NCI-H748 (cell line): ENCODE measurements at regions not wholly inside any gene's neighbourhood (a gene's known extent, or its start where the extent isn't known, plus 50 kb on each side); places are given as distances from the start of the nearest gene placed in this dataset.
A peak's percentile ranks its signal among the peaks of the same experiment; 100 is the strongest.

Experiments
- DNase-seq: peaks from one replicate; lab custom pipeline; 2025; ENCODE audit not compliant: unreplicated experiment; lab: John Stamatoyannopoulos, UW

GRCh38 chr4:11271263-11271662 is 157.4 kb downstream of the HS3ST1 start:
- no peak for DNase-seq

DNA sequence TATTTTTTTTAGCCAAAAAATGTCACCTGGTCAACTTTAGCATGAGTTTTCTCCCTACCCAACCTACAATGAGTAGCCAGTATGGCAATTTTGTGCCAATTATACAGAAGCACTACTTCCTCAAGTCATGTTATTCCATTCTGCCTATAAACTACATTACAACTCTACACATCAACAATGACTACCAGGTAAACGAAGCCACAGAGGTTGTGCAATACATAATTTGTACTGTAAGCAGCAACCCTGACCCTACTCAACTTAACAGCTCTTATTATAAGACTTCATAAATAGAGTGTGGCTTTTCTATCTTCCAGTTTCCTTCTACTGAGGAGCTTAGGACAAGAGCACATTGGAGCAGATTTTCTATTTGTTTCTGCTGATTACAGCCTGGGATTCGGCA is 160.5 kb downstream of the HS3ST1 start:
- DNase-seq: no peak

DNA sequence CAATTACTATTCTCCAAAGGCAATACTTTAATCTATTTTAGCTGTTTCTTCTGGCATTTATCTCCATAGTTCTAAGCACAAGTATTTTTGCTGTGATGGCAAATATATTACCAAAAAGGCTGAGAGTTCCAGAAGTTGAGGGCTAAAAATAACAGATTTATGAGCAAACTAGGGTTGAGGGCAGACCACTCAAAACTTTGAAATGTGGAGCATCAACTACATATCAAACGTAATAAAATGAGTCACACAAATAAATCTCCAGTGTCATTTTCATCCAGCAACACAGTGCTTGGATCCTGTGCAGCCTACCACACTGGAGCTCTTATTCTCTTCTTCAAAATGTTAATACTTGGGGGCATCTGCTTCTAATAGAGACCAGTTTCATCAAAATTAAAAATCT is 163.9 kb downstream of the HS3ST1 start:
- no peak for DNase-seq

DNA sequence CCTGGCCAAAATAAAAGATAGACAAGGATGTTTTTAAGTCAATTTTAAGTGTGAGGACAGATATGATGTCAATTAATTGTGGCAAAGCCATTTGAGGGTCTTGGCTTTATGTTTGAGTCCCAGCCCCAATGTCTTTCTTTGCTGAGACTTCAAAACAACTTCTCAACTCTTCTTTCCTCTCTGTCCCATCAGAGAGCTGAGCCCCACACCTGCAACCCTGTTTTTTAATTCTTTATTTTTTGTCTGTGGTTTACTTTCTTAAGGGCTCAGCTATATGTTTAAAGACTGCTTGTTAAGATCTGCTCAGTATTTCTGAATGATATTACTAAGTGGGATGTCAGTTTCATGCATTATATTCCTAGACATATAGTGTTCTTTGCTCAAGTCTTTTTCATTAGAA is 164.3 kb downstream of the HS3ST1 start:
- DNase-seq: no peak

DNA sequence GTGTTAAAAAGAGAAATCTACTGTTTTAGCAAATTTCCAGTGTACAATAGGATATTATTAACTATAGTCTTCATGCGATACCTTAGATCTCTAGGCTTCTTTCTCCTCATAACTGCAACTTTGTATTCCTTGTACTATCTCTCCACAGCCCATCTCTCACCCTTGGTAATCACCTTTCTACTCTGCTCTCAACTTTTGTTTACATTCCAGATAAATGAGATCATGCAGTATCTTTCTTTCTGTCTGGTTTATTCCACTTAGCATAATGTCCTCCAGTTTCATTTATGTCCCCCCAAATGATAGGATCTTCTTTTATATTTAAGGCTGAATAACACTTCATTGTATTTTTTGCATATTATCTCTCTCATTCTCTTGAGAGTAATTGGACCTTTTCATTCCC is 165.5 kb downstream of the HS3ST1 start:
- DNase-seq: peak; percentile 12

DNA sequence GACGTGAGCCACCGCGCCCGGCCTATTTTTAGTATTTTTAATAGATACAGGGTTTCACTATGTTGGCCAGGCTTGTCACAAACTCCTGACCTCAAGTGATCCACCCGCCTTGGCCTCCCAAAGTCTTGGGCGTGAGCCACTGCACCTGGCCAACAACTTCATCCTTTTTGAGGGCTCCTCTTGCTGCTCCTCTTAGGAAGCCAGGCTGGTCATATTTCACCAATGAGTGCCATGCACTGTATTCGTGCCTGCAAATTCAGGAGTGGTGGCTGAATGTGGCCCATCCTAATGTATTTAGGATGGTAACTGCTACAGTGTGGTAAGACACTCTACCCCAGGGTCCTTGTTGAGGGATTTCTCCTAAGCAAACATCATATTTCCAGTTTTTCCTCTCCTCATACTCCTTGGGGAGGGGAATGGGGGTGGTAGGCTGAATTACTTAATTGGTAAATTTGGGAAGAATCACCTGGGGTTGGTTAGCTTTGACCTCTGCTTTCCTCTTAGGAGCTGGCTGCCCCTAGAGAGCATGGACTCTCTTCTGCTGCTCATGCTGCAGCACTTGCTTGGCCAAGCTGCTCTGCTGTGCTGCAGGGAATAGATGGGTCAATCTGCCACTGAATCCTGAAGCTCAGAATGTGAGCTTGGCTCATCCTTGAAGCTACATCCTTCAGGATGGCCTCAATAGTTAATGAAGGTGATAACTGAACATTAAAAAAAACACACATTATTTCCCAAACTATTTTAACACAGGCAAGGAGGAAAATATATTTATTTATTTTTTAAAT is 167.4 kb downstream of the HS3ST1 start:
- no peak for DNase-seq

DNA sequence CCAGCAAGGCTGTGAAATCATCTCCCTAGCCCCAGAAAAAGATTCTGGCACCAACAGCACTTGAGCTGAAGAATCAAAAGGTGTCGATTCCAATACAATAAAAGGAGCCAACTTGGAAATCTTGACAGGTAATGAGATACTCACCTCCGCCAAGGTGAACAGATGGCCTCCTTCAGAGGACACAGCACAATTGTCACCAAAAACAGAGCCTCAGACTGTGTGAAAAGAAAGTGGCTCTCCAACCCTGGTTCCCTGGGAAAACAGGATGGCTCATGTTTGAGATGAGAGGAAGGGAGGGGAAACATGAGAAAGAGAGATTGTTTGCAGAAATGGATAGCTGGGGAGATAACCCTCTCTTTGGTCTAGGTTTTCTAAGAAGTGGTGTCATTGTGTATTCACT is 168.9 kb downstream of the HS3ST1 start:
- peak; percentile 57 for DNase-seq

GRCh38 chr4:11252149-11252548 is 176.5 kb downstream of the HS3ST1 start:
- DNase-seq: peak; percentile 8

DNA sequence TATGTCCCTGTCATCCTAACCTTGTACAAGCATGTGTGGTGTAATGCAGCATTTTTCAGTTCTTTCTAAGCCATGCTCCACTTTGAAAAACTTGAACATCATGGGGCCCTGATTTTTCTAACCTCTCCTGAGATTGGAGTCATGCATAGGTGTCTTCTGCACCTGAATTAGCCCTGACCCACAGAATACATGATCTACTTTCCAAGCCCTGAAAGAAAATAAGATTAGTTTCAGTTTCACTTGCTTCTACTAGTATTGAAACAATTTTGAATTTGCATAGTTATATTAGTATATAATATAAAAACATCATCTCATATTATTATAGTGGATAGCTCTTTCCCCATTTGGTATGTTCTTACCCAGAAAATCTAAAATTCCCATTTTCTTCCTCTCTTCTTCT is 178.2 kb downstream of the HS3ST1 start:
- no peak for DNase-seq

- peak; percentile 58 for DNase-seq
Measured at GRCh38 chr4:11232015-11232414, 196.7 kb downstream of the HS3ST1 start.

- DNase-seq: no peak
Measured at GRCh38 chr4:11230866-11231265, 197.8 kb downstream of the HS3ST1 start.

- peak; percentile 77 for DNase-seq
Measured at GRCh38 chr4:11228530-11228929, 200.2 kb downstream of the HS3ST1 start.

GRCh38 chr4:11223311-11223710 is 205.4 kb downstream of the HS3ST1 start:
- DNase-seq: peak; percentile 94

- peak; percentile 74 for DNase-seq
Measured at GRCh38 chr4:11218692-11219091, 210.0 kb downstream of the HS3ST1 start.

- DNase-seq: no peak
Measured at GRCh38 chr4:11216520-11216919, 212.2 kb downstream of the HS3ST1 start.

DNA sequence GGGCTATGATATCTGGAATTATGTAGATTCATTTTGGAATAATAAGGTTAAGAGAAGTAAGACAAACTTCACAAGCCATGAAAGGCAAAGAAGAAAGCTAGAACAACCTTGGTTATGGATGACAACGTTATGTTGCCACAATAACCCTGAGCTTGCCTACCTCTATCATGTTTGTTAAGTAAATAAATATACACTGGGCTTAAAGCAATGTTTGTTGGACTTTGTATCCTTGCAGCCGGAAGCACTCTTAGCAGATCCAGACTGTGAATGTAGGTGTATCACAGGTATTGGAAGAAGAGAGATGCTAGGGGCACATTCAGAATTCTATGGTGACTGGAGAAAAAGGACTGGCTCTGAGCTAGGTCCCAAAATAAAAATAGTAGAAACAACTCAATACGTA is 214.4 kb downstream of the HS3ST1 start:
- no peak for DNase-seq

DNA sequence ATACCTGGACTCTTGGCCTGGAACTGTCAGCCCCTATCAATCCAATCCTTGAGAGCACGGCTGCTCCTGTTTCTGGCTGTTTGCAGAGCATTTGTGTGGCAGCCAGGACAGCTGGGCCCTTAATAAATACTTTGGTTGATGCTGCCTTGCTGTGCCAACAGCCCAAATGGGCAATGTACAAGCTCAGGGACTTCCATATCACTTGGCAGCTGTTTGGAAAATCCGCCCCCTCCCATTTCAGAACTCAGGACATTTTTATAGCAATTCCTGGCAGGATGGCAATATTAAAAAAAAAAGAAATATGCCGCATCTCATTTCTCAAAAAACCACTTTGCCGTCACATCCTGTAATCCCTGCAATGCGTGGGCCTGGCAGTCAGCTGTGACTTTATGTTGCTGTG is 218.9 kb downstream of the HS3ST1 start:
- no peak for DNase-seq

DNA sequence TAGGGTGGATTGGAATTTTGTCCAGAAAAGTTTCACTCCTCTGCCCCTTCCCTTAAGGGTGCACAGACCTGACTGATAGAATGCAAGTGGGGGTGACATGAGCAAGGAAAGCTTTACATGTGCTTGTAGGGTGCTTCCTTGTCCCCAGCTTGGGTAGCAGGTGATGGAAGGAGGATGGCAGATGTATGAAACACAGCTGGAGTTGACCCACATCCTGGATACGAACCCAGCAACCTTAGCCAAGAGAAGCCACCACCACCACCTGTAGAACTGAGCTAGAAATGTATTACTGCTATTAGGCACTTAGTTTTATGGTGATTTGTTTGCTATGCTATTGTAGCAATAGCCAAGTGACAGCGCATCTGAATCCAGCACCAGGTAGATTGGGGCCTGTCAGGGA is 227.4 kb downstream of the HS3ST1 start:
- DNase-seq: peak; percentile 39

GRCh38 chr4:11198516-11199305 is 230.0 kb downstream of the HS3ST1 start:
- DNase-seq: no peak

GRCh38 chr4:11197631-11198341 is 230.9 kb downstream of the HS3ST1 start:
- no peak for DNase-seq

- no peak for DNase-seq
Measured at GRCh38 chr4:11196927-11197522, 231.7 kb downstream of the HS3ST1 start.
